Naive B cell (primary cell): ENCODE measurements at regions not wholly inside any gene's neighbourhood (a gene's known extent, or its start where the extent isn't known, plus 50 kb on each side); places are given as distances from the start of the nearest gene placed in this dataset.

Experiments used
- ATAC-seq, 2 donors: fragments of 150-1000 bp; cut with Tn5 transposase; 2 replicates each; pipeline ENCODE4 v1.10.0; 2021; ENCODE audit warnings: low read depth in 2 of 2, mild to moderate bottlenecking in 2 of 2, moderate library complexity in 2 of 2
- DNase-seq: peaks from one replicate; pipeline ENCODE4 v3.0.0; 2022
- H3K27ac Mint-ChIP-seq, 6 donors: one replicate each; pipeline ENCODE4 v1.8.0; 2020 to 2022; ENCODE audit warnings: mild to moderate bottlenecking in 6 of 6, mixed read lengths in 6 of 6, moderate library complexity in 5 of 6, inconsistent platforms in 2 of 6
- H3K27me3 Mint-ChIP-seq, 3 donors: one replicate each; pipeline ENCODE4 v1.8.0; 2021 to 2022; ENCODE audit warnings: mixed read lengths in 3 of 3, mild to moderate bottlenecking in 1 of 3
- H3K36me3 Mint-ChIP-seq, 2 donors: one replicate each; pipeline ENCODE4 v1.8.0; 2020 to 2022; ENCODE audit warnings: mixed read lengths in 2 of 2, inconsistent platforms in 1 of 2, mild to moderate bottlenecking in 1 of 2
- H3K4me1 Mint-ChIP-seq, 3 donors: one replicate each; pipeline ENCODE4 v1.8.0; 2020 to 2022; ENCODE audit warnings: mixed read lengths in 3 of 3, inconsistent platforms in 1 of 3, mild to moderate bottlenecking in 1 of 3, moderate library complexity in 1 of 3
- H3K4me3 Mint-ChIP-seq, 8 donors: one replicate each; pipeline ENCODE4 v1.8.0; 2020 to 2022; ENCODE audit warnings: mild to moderate bottlenecking in 8 of 8, mixed read lengths in 8 of 8, moderate library complexity in 8 of 8, inconsistent platforms in 2 of 8
- H3K9me3 Mint-ChIP-seq, 7 donors: one replicate each; pipeline ENCODE4 v1.8.0; 2020 to 2022; ENCODE audit warnings: mixed read lengths in 7 of 7, mild to moderate bottlenecking in 5 of 7, inconsistent platforms in 2 of 7, moderate library complexity in 1 of 7

DNA sequence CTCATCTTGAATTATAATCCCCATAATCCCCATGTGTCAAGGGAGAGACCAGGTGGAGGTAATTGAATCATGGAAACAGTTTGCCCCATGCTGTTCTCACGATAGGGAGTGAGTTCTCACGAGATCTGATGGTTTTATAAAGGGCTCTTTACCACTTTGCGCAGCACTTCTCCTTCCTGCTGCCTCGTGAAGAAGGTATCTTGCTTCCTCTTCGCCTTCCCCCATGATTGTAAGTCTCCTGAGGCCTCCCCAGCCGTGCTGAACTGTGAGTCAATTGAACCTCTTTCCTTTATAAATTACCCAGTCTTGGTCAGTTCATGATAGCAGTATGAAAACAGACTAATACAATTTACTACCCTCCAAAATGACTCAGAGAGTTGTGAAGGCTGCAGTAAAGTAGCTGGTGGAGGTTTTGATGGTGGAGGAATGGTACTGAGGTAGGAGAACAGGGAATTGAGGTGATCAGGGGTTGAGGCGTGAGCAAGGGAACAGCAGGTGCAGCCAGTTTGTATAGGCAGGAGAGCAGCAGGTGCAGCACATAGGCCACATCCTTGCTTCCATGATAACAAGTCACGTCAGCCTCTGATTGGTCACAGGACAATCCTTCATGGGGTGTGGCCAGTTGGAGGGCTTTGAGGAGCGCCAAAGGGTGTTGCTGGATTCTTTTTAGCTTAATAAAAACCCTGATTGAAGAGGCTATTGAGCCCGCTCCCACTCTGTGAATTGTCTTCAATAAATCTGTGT, 150.0 kb downstream of the CDC5L start:
- Mint-ChIP-seq H3K27ac (no peak overlapping the region), H3K4me3 (no peak overlapping the region), H3K36me3 (no peaks in the 10 kb centered on the region), H3K9me3 (peaks cover 0 to 12% (median 0%) of the 10 kb centered on the region in 7 donors), H3K4me1 (no peaks in the 10 kb centered on the region), H3K27me3 (peaks cover 0 to 5% (median 0%) of the 10 kb centered on the region in 3 donors)
- DNase-seq (no peak), ATAC-seq (no peak)

DNA sequence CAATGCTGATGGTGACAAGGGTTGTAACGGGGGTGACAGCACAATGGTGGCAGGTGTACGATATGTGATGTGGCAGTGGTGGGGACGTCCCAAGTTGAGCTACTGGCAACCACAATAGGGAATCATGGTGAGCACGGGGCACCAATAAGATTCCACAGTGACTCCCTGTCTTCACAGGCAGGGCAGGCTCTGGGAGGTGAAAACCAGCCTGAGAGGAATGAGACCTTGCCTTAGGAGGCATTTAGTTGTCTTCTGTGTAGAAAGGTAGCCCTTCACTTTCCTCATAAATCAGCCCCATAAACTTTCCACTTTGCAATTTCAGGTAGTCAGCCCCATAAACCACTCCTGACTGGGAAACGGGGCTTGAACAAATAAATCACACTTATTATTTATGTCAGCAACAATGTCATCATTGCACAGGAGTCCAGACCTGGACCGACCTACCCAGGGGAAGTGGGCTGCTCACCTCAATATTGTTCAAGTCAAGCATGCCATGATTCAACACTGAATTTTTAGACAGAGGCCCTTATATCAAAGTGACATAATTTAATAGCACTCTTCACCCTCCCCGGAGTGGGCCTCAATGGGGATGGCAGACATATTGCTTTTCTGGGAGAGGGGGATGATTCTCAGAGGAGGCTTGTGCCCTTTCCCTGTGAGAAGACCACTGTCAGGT, 150.8 kb downstream of the CDC5L start:
- Mint-ChIP-seq H3K4me1 (no peaks in the 10 kb centered on the region), H3K27me3 (peaks cover 0 to 5% (median 3%) of the 10 kb centered on the region in 3 donors), H3K4me3 (no peak overlapping the region), H3K9me3 (peaks cover 0 to 12% (median 0%) of the 10 kb centered on the region in 7 donors), H3K36me3 (no peaks in the 10 kb centered on the region), H3K27ac (no peak overlapping the region)
- DNase-seq, result no peak
- ATAC-seq, result no peak

DNA sequence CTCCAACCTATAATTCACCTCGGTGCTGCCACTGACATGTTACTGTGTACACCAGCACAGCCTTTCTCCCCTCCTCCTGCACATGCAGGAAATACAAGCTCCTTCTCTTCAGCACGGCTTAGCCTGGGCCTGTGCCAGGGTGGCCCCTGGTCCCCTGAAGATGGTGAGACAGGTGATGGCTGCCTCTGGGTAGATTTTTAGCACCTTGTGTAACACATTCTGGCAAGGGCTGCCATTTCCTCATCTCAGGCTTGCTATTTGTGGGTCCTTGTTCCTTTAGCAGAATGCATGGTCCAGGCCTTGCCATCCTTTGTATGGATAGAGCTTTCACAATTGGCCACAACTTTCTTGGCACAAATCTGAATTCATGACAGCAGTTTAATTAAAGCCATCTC, 151.3 kb downstream of the CDC5L start:
- Mint-ChIP-seq H3K4me1 (no peaks in the 10 kb centered on the region), H3K9me3 (peaks cover 0 to 12% (median 0%) of the 10 kb centered on the region in 7 donors), H3K27me3 (peaks cover 0 to 5% (median 3%) of the 10 kb centered on the region in 3 donors), H3K27ac (no peak overlapping the region), H3K4me3 (no peak overlapping the region), H3K36me3 (no peaks in the 10 kb centered on the region)
- no peak for ATAC-seq
- DNase-seq, result no peak

DNA sequence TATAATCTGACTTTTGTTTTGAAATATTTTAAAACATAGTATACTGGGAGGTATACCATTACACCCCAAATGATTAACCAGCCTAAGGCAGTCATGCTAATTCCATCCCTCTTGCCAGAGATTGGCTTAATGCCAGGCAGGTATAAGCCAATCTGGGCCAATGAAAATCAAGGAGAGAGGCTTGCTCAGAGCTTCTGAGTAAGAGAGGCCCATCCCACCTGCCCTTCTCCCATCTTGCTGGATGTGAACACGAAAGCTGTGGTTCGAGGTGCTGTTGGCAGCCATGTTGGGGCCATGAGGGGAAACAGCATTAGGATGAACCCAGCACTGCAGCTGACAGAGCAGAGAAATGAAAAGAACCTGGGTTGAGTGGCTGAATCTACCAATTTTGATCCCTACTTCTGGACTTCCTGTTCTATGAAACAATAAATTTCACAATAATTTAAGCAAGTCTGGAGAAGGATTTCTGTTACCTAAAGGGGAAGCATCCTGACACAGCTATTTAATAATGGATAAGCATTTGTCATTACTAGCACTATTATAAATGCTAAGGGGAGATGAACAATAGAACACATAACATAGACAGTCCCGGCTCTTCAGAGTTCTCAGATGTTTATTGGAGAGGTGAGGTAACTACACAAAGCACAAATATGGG, 152.3 kb downstream of the CDC5L start:
- H3K27ac Mint-ChIP-seq, result no peak overlapping the region
- no peaks in the 10 kb centered on the region for H3K4me1 Mint-ChIP-seq
- H3K36me3 Mint-ChIP-seq, result no peaks in the 10 kb centered on the region
- peaks cover 0 to 5% (median 3%) of the 10 kb centered on the region in 3 donors for H3K27me3 Mint-ChIP-seq
- DNase-seq (no peak), ATAC-seq (no peak)
- H3K9me3 Mint-ChIP-seq, result peaks cover 0 to 12% (median 0%) of the 10 kb centered on the region in 7 donors
- H3K4me3 Mint-ChIP-seq, result no peak overlapping the region

DNA sequence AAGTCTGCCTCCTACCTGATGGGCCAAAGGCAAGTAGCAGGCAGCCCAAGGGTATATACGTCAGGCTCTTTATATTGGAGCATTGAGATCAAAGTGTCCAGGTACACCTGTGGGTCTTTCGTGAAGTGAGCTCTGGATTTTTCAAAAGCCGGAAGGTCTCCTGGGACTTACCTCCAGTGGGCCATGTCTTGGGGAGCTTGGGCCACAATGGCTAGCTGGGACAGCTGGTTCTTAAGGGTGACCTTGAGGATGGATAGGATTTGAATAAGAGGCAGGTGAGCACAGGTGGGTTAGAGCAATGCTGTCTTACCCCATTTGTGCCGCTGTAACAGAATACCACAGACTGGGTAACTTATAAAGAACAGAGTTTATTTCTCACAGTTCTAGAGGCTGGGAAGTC, 153.4 kb downstream of the CDC5L start:
- no peaks in the 10 kb centered on the region for H3K36me3 Mint-ChIP-seq
- H3K9me3 Mint-ChIP-seq, result peaks cover 0 to 12% (median 2%) of the 10 kb centered on the region in 7 donors
- no peak overlapping the region for H3K27ac Mint-ChIP-seq
- peaks cover 0 to 5% (median 3%) of the 10 kb centered on the region in 3 donors for H3K27me3 Mint-ChIP-seq
- H3K4me3 Mint-ChIP-seq, result no peak overlapping the region
- ATAC-seq (no peak), DNase-seq (no peak)
- H3K4me1 Mint-ChIP-seq, result no peaks in the 10 kb centered on the region

DNA sequence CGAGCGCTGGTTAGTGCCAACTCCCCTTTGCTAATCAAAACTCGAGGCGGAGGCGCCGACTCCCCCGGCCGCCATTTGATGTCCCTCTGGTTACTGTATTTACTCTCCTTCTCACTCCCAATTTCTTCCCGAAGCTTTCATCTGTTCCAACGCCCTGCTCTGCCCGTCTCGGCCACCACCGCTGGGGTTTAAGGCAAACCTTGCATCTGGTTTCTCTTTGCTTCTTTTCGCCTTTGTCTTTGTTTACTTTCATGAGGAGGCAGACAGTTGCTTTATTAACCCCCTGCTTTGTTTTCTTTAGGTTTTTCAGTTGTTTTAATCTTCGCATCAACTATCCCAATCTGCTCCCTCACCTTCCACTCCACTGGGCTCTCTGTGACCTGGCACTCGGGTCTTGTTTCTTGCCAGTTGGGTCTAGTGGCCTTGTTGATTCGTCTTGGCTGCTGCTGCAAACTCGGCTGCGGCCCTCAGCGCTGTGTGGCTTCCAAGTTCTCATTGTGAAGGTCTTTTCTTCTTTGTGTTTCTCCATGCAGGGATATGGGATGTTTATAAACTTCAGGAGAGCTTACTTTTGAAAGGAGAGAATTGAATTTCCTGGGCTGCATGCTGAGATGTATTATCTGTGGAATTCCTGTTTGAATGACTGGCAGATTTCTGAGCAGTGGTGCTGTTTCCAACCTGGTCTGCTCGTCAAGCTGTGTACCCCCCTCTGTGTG, 155.1 kb downstream of the CDC5L start:
- DNase-seq (no peak), ATAC-seq (no peak)
- Mint-ChIP-seq H3K4me1 (no peaks in the 10 kb centered on the region), H3K27me3 (peaks cover 0 to 5% (median 3%) of the 10 kb centered on the region in 3 donors), H3K9me3 (peaks cover 0 to 12% (median 2%) of the 10 kb centered on the region in 7 donors), H3K27ac (no peak overlapping the region), H3K36me3 (no peaks in the 10 kb centered on the region), H3K4me3 (no peak overlapping the region)

DNA sequence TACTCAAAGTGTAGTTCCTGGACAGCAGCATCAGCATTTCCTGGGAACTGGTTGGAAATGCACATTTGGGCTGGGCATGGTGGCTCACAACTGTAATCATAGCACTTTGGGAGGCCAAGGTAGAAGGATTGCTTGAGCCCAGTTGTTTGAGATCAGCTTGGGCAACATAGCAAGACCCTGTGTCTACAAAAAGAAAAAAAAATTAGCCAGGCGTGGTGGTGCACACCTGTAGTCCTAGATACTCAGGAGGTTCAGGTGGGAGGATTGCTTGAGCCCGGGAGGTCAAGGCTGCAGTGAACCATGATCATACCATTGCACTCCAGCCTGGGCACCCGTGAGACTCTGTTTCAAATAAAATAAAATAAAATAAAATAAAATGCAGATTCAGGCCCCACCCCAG, 156.2 kb downstream of the CDC5L start:
- DNase-seq (no peak), ATAC-seq (no peak)
- Mint-ChIP-seq H3K4me1 (no peaks in the 10 kb centered on the region), H3K27me3 (peaks cover 0 to 5% (median 3%) of the 10 kb centered on the region in 3 donors), H3K4me3 (no peak overlapping the region), H3K36me3 (no peaks in the 10 kb centered on the region), H3K9me3 (peaks cover 0 to 12% (median 2%) of the 10 kb centered on the region in 7 donors), H3K27ac (peak overlapping the region in 1 of 6 donors; percentile 46)

DNA sequence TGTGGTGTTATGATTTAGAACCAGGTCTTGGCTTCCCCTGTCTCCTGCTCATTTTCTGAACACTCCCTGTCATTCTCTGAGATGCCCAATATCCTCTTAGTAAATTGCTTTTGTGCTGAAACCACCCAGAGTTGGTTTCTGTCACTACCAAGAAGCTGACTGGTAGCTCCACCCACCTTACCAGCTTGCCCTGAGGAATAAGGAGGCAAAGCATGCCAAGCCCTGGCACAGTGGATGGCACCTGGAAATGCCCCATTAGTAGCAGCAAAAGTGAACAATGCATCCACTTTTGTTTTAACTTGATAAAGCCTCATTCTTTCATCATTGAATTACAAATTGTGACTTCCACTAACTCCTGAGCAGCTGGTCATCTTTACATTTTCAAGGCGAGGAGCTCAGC, 157.7 kb downstream of the CDC5L start:
- no peak for DNase-seq
- H3K9me3 Mint-ChIP-seq, result peaks cover 0 to 9% (median 2%) of the 10 kb centered on the region in 7 donors
- H3K36me3 Mint-ChIP-seq, result no peaks in the 10 kb centered on the region
- peaks cover 3 to 6% (median 5%) of the 10 kb centered on the region in 3 donors for H3K27me3 Mint-ChIP-seq
- no peak overlapping the region for H3K27ac Mint-ChIP-seq
- no peaks in the 10 kb centered on the region for H3K4me1 Mint-ChIP-seq
- no peak overlapping the region for H3K4me3 Mint-ChIP-seq
- ATAC-seq, result no peak

DNA sequence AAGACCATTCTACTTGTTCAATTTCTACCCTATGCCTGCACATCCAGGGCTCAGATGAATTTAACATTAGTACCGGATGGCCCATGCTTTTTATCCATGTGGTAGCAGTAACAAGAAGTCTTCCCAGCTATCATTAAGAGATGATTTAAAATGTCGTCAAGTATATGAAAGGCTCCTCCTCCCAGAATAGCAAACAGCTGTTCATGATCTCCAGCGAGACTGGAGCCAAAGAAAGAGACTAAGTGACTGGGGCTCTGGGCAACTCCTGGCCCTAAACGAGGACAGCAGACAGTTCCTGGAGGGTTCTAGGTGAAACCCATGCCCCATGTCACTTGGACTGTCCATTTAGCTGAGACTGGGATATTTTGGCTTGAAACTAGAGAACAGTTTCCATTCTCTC, 160.8 kb downstream of the CDC5L start:
- no peak overlapping the region for H3K4me3 Mint-ChIP-seq
- no peaks in the 10 kb centered on the region for H3K4me1 Mint-ChIP-seq
- peaks cover 3 to 10% (median 7%) of the 10 kb centered on the region in 3 donors for H3K27me3 Mint-ChIP-seq
- no peak for ATAC-seq
- H3K36me3 Mint-ChIP-seq, result no peaks in the 10 kb centered on the region
- peaks cover 0 to 4% (median 0%) of the 10 kb centered on the region in 7 donors for H3K9me3 Mint-ChIP-seq
- no peak for DNase-seq
- H3K27ac Mint-ChIP-seq, result no peak overlapping the region

DNA sequence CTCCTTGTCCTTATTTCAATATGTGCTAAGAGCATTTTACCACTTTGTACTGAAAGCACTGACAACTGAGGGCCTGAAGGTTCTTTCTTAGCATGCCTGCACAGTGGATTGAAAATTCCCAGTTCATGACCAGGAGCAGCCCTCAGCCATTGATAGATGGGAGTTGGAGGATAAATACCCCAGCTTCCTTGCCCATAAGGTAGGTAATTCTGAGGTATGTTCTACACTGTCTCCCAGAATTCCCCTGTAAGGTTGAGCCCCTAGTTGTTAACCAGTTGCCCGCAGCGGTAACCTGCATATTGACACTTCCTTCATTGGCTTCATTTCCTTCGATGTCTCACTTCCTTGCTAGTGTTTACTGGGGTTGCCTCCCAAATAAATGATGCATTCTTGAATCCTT, 162.0 kb downstream of the CDC5L start:
- ATAC-seq (no peak), DNase-seq (no peak)
- Mint-ChIP-seq H3K27ac (no peak overlapping the region), H3K36me3 (no peaks in the 10 kb centered on the region), H3K27me3 (peaks cover 3 to 10% (median 7%) of the 10 kb centered on the region in 3 donors), H3K4me1 (no peaks in the 10 kb centered on the region), H3K4me3 (no peak overlapping the region), H3K9me3 (peaks cover 0 to 4% (median 0%) of the 10 kb centered on the region in 7 donors)

DNA sequence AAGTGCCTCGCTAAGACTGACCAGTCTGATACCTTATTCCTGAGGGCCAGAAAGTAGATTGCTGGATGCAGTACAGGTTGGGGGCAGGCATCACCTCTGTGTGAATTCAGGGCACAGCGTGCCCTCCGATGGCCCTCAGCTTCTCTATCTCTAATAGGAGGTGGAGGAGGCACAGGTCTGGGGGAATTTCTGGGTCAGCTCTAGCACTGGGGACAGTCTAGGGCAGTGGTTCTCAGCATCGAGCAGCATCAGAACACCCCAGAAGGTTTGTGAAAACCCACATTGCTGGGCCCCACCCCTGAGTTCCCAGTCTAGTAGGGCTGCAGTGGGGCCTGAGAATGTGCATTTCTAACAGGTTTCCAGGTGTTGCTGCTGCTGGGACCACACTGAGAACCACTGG, 166.7 kb downstream of the CDC5L start:
- peaks cover 3 to 24% (median 10%) of the 10 kb centered on the region in 3 donors for H3K27me3 Mint-ChIP-seq
- no peak for DNase-seq
- peaks cover 0 to 4% (median 0%) of the 10 kb centered on the region in 7 donors for H3K9me3 Mint-ChIP-seq

DNA sequence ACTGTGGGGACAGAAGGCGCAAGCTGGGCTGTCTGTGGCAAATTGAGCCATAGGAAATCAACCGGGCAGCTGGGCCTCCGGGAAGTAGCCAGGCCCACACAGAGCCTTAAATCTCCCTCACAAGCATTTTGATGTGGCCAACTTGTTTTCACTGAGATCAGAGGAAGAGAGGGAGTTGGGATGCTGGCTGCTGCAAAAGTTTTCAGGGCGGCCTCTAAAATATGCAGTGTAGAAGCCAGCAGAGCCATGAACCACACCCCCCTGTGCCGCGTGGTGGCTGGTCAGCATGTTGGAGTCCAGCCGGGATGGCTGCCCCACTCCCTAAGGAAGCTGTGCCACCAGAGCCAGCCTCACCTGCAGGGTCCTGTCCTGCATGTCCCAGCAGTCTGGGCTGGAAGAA, 167.4 kb downstream of the CDC5L start:
- no peak for DNase-seq
- peaks cover 0 to 3% (median 0%) of the 10 kb centered on the region in 3 donors for H3K4me1 Mint-ChIP-seq
- H3K27ac Mint-ChIP-seq, result peak overlapping the region in 1 of 6 donors; percentile 39
- ATAC-seq, result no peak
- H3K4me3 Mint-ChIP-seq, result no peak overlapping the region
- no peaks in the 10 kb centered on the region for H3K36me3 Mint-ChIP-seq
- peaks cover 5 to 28% (median 10%) of the 10 kb centered on the region in 3 donors for H3K27me3 Mint-ChIP-seq
- peaks cover 0 to 4% (median 0%) of the 10 kb centered on the region in 7 donors for H3K9me3 Mint-ChIP-seq

More for the DNA sequence above, 166.7 kb downstream of the CDC5L start:
- H3K36me3 Mint-ChIP-seq, result no peaks in the 10 kb centered on the region
- peaks cover 0 to 3% (median 0%) of the 10 kb centered on the region in 3 donors for H3K4me1 Mint-ChIP-seq
- no peak overlapping the region for H3K27ac Mint-ChIP-seq
- H3K4me3 Mint-ChIP-seq, result no peak overlapping the region
- no peak for ATAC-seq

DNA sequence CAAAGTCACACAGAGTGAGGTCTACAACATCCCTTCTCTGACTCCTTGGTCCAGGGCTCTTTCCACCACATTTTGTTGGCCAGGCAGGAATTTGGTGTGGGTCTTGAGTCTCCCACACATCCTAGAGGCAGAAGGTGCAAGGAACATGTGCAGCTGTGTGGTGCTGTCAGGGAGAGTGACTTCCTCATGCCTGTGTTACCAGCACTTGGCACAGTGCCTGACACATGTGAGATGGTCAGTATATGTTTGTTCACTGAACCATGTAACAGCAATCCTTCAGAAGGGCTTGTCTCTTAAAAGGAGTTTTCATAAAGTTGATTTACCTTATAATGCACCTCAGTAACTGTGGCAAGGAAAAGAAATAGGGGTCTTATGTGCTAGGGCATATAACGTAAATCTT, 168.5 kb downstream of the CDC5L start:
- no peak for ATAC-seq
- Mint-ChIP-seq H3K4me1 (peaks cover 0 to 3% (median 0%) of the 10 kb centered on the region in 3 donors), H3K36me3 (no peaks in the 10 kb centered on the region), H3K27me3 (peaks cover 7 to 25% (median 12%) of the 10 kb centered on the region in 3 donors), H3K9me3 (no peaks in the 10 kb centered on the region), H3K4me3 (no peak overlapping the region), H3K27ac (peak overlapping the region in 1 of 6 donors; percentile 52)
- no peak for DNase-seq
